ENCODE measurements at regions not wholly inside any gene's neighbourhood (a gene's known extent, or its start where the extent isn't known, plus 50 kb on each side); places are given as distances from the start of the nearest gene placed in this dataset.

- Histone ChIP-seq H3K9ac (no peak overlapping the region), H3K27me3 (ENCODE audit: insufficient read depth, low read depth) (no peaks in the 10 kb centered on the region)
Measured at GRCh38 chr5:73304381-73304780, 131.4 kb downstream of the TMEM174 start.

GRCh38 chr5:73303148-73304079 is 130.4 kb downstream of the TMEM174 start:
- Histone ChIP-seq H3K27me3 (ENCODE audit: insufficient read depth, low read depth) (no peaks in the 10 kb centered on the region), H3K79me2 (ENCODE audit: insufficient read depth, low read depth) (no peaks in the 10 kb centered on the region), H3K4me2 (no peak overlapping the region), H3K27ac (no peak overlapping the region), H2AFZ (ENCODE audit: low read depth) (no peak overlapping the region), H4K20me1 (ENCODE audit: insufficient read depth) (no peaks in the 10 kb centered on the region), H3K4me3 (IDR thresholded peaks at IDR 0.05; ENCODE audit: insufficient read depth, low read depth, low read length) (no peak overlapping the region), H3K9ac (no peak overlapping the region), H3K36me3 (ENCODE audit: insufficient read depth) (no peaks in the 10 kb centered on the region), H3K4me1 (ENCODE audit: low read depth, poor library complexity, severe bottlenecking) (no peaks in the 10 kb centered on the region)
- no peak for TF ChIP-seq CTCF (conservative IDR thresholded peaks at IDR 0.05; ENCODE audit: low read depth, low read length)

More at GRCh38 chr5:73304381-73304780, 131.4 kb downstream of the TMEM174 start:
- H3K4me2 ChIP-seq, result no peak overlapping the region
- no peak for TF ChIP-seq CTCF (conservative IDR thresholded peaks at IDR 0.05; ENCODE audit: low read depth, low read length)
- no peaks in the 10 kb centered on the region for H3K79me2 ChIP-seq (ENCODE audit: insufficient read depth, low read depth)
- no peak overlapping the region for H3K4me3 ChIP-seq (IDR thresholded peaks at IDR 0.05; ENCODE audit: insufficient read depth, low read depth, low read length)
- H4K20me1 ChIP-seq (ENCODE audit: insufficient read depth), result no peaks in the 10 kb centered on the region
- H2AFZ ChIP-seq (ENCODE audit: low read depth), result no peak overlapping the region
- H3K4me1 ChIP-seq (ENCODE audit: low read depth, poor library complexity, severe bottlenecking), result no peaks in the 10 kb centered on the region
- H3K27ac ChIP-seq, result no peak overlapping the region
- H3K36me3 ChIP-seq (ENCODE audit: insufficient read depth), result no peaks in the 10 kb centered on the region

GRCh38 chr5:73302797-73303147 is 129.8 kb downstream of the TMEM174 start:
- Histone ChIP-seq H3K4me1 (ENCODE audit: low read depth, poor library complexity, severe bottlenecking) (no peaks in the 10 kb centered on the region), H4K20me1 (ENCODE audit: insufficient read depth) (no peaks in the 10 kb centered on the region), H3K4me3 (IDR thresholded peaks at IDR 0.05; ENCODE audit: insufficient read depth, low read depth, low read length) (no peak overlapping the region), H3K27me3 (ENCODE audit: insufficient read depth, low read depth) (no peaks in the 10 kb centered on the region), H2AFZ (ENCODE audit: low read depth) (no peak overlapping the region), H3K79me2 (ENCODE audit: insufficient read depth, low read depth) (no peaks in the 10 kb centered on the region), H3K27ac (no peak overlapping the region), H3K9ac (no peak overlapping the region), H3K36me3 (ENCODE audit: insufficient read depth) (no peaks in the 10 kb centered on the region), H3K4me2 (no peak overlapping the region)
- TF ChIP-seq CTCF (conservative IDR thresholded peaks at IDR 0.05; ENCODE audit: low read depth, low read length), result no peak

GRCh38 chr5:73301208-73301901 is 128.4 kb downstream of the TMEM174 start:
- Histone ChIP-seq H3K79me2 (ENCODE audit: insufficient read depth, low read depth) (no peaks in the 10 kb centered on the region), H3K27ac (no peak overlapping the region), H3K36me3 (ENCODE audit: insufficient read depth) (no peaks in the 10 kb centered on the region), H3K4me2 (no peak overlapping the region), H3K27me3 (ENCODE audit: insufficient read depth, low read depth) (no peaks in the 10 kb centered on the region), H3K4me1 (ENCODE audit: low read depth, poor library complexity, severe bottlenecking) (no peaks in the 10 kb centered on the region), H2AFZ (ENCODE audit: low read depth) (no peak overlapping the region), H3K4me3 (IDR thresholded peaks at IDR 0.05; ENCODE audit: insufficient read depth, low read depth, low read length) (no peak overlapping the region), H3K9ac (no peak overlapping the region), H4K20me1 (ENCODE audit: insufficient read depth) (no peaks in the 10 kb centered on the region)
- TF ChIP-seq CTCF (conservative IDR thresholded peaks at IDR 0.05; ENCODE audit: low read depth, low read length), result no peak
